Renal cortical epithelial cell (primary cell): ENCODE measurements at regions not wholly inside any gene's neighbourhood (a gene's known extent, or its start where the extent isn't known, plus 50 kb on each side); places are given as distances from the start of the nearest gene placed in this dataset.

Experiments
- DNase-seq: peaks from one replicate; pipeline ENCODE4 v3.0.0-alpha.2; 2011; ENCODE audit warnings: low read depth

GRCh38 chr6:111958534-111958933 is 85.3 kb upstream of the FYN start:
- no peak for DNase-seq

- DNase-seq = no peak
Measured at GRCh38 chr6:111959766-111960165, 86.5 kb upstream of the FYN start.

- no peak for DNase-seq
Measured at GRCh38 chr6:111967131-111967530, 86.8 kb upstream of the CCN6 start.

GRCh38 chr6:111970426-111970825 is 83.5 kb upstream of the CCN6 start:
- DNase-seq = no peak

DNA sequence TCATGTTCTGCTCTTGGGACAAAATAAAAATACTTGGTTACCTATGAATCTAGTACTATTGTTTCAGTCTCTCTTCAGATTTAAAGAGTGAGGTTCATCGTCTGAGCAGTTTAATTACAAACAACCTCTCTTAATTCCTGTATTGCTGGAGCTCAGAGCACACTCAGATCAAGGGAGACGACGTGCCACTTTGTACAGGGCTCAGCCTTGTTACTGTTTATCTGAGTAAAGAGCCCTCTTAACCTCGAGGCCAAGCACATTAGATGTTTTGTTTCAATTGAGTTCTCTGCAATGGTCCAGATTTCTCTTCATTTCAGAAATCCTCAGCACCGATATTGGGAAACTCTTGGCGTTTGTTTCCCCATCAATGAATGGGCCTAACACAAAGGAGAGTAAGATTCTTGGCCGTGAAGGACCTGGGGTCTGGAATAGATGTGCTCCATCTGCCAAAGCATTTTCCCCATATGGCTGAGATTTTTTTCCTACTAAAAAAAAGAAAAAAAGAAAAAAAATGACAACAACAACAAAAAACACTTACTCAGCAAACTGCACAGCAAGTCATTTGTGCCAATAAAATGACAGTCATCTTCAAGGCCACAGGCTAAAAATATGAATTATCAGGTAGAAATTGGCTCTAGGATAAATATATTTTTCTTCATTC is 82.6 kb upstream of the CCN6 start:
- no peak for DNase-seq

- peak; percentile 69 for DNase-seq
Measured at GRCh38 chr6:111971866-111972532, 81.9 kb upstream of the CCN6 start.

- no peak for DNase-seq
Measured at GRCh38 chr6:111972745-111973117, 81.2 kb upstream of the CCN6 start.

DNA sequence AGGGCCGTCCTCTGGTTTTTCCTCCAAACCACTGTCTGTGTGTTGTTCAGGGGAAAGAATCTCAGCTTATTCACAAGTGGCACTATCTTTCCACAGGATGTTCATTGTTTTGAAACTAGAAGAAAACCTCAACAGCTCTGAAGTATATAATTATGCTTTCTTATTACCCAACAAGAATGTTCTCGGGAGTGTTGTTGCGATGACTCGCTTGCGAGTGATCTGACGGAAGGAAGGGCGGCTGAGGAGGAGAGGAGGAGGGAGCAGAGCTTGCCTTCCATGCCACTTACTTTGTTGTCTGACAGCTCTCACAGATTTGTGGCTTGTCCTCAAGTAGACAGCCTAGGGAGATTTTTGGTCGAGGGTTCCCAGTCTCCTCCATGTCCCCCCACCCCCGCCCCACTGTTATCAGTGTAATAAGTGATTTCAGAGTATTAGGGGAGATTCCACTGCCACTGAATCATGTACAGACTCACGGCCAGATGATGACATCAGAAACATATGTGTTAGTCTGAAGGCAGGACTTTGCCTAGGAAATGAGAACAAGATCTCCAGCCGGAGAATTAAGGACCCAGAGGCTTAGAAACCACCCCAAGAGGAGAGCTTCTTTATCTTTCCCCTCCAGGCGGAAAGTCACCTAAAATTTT is 80.7 kb upstream of the CCN6 start:
- DNase-seq = peak; percentile 96

GRCh38 chr6:111973927-111974639 is 79.8 kb upstream of the CCN6 start:
- DNase-seq = peak; percentile 49

DNA sequence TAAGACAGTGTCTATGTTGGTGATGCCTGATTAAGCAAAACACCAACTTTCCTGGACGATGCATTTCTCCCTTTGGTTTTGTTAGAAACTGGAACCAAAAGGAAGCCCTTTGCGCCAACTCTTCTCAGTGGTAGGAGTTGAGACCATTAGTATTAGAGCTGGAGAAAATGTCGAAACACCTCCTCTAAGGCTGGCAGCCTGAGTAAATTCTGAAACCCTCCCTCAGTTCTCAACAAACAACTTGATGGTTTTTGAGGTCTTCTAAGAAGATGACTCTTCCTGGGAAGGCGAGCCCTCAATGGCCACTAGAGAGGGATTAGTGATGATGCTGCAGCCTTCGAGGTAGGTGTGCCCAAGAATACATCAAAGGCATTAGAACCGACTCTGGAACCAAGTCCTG is 78.4 kb upstream of the CCN6 start:
- no peak for DNase-seq

GRCh38 chr6:111976139-111976538 is 77.8 kb upstream of the CCN6 start:
- DNase-seq = no peak

DNA sequence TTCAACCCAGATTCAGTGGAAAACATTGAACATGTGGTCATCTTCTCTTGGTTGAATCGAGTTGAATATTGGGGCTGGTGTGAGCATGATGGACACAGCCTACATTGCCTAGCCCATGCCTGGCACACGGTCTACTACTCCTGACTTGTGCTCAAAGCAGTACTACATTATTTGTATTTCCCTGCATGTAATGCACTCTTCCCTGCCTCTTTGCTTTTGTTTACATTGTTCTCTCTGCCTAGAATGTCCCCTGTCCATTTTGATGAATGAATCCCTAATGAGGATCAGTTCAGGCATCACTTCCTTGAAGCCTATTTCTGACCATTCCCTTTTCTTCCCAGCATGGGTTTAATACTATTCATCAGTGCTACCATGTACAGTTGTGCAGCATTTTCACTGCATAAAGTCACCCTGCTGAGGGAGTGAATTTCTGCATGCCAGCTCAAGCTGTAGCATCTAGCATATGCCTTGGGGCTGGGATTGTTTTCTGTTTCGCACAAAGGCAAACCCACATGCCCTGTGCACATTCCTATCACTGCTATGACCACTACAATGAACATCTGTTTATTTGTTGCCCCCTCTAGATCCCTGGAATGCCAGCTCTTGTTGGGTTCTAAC is 75.3 kb upstream of the CCN6 start:
- DNase-seq = peak; percentile 35

- DNase-seq = no peak
Measured at GRCh38 chr6:111979633-111980032, 74.3 kb upstream of the CCN6 start.

- DNase-seq = no peak
Measured at GRCh38 chr6:111980143-111980542, 73.8 kb upstream of the CCN6 start.

- DNase-seq = no peak
Measured at GRCh38 chr6:111980971-111981840, 72.7 kb upstream of the CCN6 start.

- no peak for DNase-seq
Measured at GRCh38 chr6:111982681-111983080, 71.2 kb upstream of the CCN6 start.

GRCh38 chr6:111983193-111983592 is 70.7 kb upstream of the CCN6 start:
- no peak for DNase-seq

- DNase-seq = no peak
Measured at GRCh38 chr6:111984081-111984480, 69.8 kb upstream of the CCN6 start.

- no peak for DNase-seq
Measured at GRCh38 chr6:111984516-111985201, 69.2 kb upstream of the CCN6 start.

DNA sequence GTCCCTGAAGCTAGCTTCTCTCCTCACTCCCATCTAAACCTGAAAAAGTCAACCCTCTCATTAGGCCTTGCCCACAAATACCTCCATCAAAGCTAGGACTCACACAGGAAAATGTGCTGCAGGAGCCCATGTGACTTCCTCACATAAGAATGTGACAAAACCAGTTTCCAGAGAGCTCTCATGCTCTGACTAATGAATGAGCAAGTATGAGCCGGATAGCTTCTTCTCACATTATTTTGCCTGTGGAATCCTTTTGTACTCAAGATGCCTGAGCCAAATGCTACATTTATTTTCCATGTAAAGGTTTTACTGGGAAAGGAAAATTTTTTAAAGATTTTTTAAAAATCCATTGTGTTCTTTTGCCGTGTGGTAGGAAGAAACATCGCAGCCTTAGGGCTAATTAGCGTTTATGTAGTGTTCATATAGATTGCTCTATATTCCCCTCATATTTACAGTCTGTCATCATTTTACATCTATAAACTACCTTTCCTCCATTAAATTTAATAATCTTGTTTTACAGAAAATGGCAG is 68.6 kb upstream of the CCN6 start:
- peak; percentile 98 for DNase-seq
